HEK293 (cell line): ENCODE measurements at regions not wholly inside any gene's neighbourhood (a gene's known extent, or its start where the extent isn't known, plus 50 kb on each side); places are given as distances from the start of the nearest gene placed in this dataset.

ENCODE experiments used
- BCL11A ChIP-seq: fragments of 450-650 bp; formaldehyde crosslinking; IDR thresholded peaks from 2 replicates; pipeline ENCODE4 v1.5.1; 2016; ENCODE audit warnings: low read depth, missing biosample characterization, missing genetic modification characterization
- FEZF1 ChIP-seq: fragments of 450-650 bp; formaldehyde crosslinking; IDR thresholded peaks from 2 replicates; pipeline ENCODE4 v1.5.1; 2016; ENCODE audit warnings: missing biosample characterization, missing genetic modification characterization
- GLIS2 ChIP-seq: fragments of 450-650 bp; formaldehyde crosslinking; IDR thresholded peaks from 2 replicates; pipeline ENCODE4 v1.5.1; 2016; ENCODE audit warnings: missing biosample characterization, missing genetic modification characterization
- HOXC10 ChIP-seq: sonication (generic); formaldehyde crosslinking; IDR thresholded peaks from 2 replicates; pipeline ENCODE4 v1.8.1; 2023; ENCODE audit warnings: mild to moderate bottlenecking, missing genetic modification reagents
- KLF1 ChIP-seq: fragments of 450-650 bp; formaldehyde crosslinking; IDR thresholded peaks from 2 replicates; pipeline ENCODE4 v1.5.1; 2016; ENCODE audit warnings: missing biosample characterization, missing genetic modification characterization
- KLF7 ChIP-seq: fragments of 450-650 bp; formaldehyde crosslinking; IDR thresholded peaks from 2 replicates; pipeline ENCODE4 v1.5.1; 2016; ENCODE audit warnings: missing biosample characterization, missing genetic modification characterization, borderline replicate concordance
- OSR2 ChIP-seq: fragments of 450-650 bp; formaldehyde crosslinking; IDR thresholded peaks from 2 replicates; pipeline ENCODE4 v1.5.1; 2016; ENCODE audit warnings: missing biosample characterization, missing genetic modification characterization
- OVOL3 ChIP-seq: fragments of 450-650 bp; formaldehyde crosslinking; IDR thresholded peaks from 2 replicates; pipeline ENCODE4 v1.5.1; 2016; ENCODE audit warnings: missing biosample characterization, missing genetic modification characterization
- SALL2 ChIP-seq: fragments of 450-650 bp; formaldehyde crosslinking; IDR thresholded peaks from 2 replicates; pipeline ENCODE4 v1.5.0; 2017; ENCODE audit warnings: missing biosample characterization, mild to moderate bottlenecking, missing genetic modification characterization, borderline replicate concordance
- WT1 ChIP-seq: fragments of 450-650 bp; formaldehyde crosslinking; IDR thresholded peaks from 2 replicates; pipeline ENCODE4 v1.5.1; 2016; ENCODE audit warnings: missing biosample characterization, missing genetic modification characterization
- YY1 ChIP-seq: fragments of 450-650 bp; formaldehyde crosslinking; IDR thresholded peaks from 2 replicates; pipeline ENCODE4 v1.5.1; 2018; ENCODE audit warnings: missing biosample characterization, missing genetic modification characterization
- ZBTB21 ChIP-seq: fragments of 450-650 bp; formaldehyde crosslinking; IDR thresholded peaks from 2 replicates; pipeline ENCODE4 v1.5.1; 2017; ENCODE audit warnings: missing biosample characterization, missing genetic modification characterization
- ZBTB8A ChIP-seq: fragments of 450-650 bp; formaldehyde crosslinking; IDR thresholded peaks from 2 replicates; pipeline ENCODE4 v1.5.1; 2016; ENCODE audit warnings: missing biosample characterization, missing genetic modification characterization
- ZFP37 ChIP-seq: fragments of 450-650 bp; formaldehyde crosslinking; IDR thresholded peaks from 2 replicates; pipeline ENCODE4 v1.5.1; 2016; ENCODE audit warnings: missing biosample characterization, missing genetic modification characterization
- ZIC2 ChIP-seq: fragments of 450-650 bp; formaldehyde crosslinking; IDR thresholded peaks from 2 replicates; pipeline ENCODE4 v1.5.1; 2016; ENCODE audit warnings: missing biosample characterization, missing genetic modification characterization
- ZNF133 ChIP-seq: fragments of 450-650 bp; formaldehyde crosslinking; IDR thresholded peaks from 2 replicates; pipeline ENCODE4 v1.5.1; 2016; ENCODE audit warnings: missing biosample characterization, missing genetic modification characterization
- ZNF155 ChIP-seq: fragments of 450-650 bp; formaldehyde crosslinking; IDR thresholded peaks from 2 replicates; pipeline ENCODE4 v1.5.1; 2016; ENCODE audit warnings: missing biosample characterization, missing genetic modification characterization
- ZNF202 ChIP-seq: fragments of 450-650 bp; formaldehyde crosslinking; IDR thresholded peaks from 2 replicates; pipeline ENCODE4 v1.5.1; 2016; ENCODE audit warnings: missing biosample characterization, missing genetic modification characterization, borderline replicate concordance
- ZNF274 ChIP-seq, 2 experiments: fragments of 200-500 bp in 1 of 2; fragments of 450-650 bp in 1 of 2; sonication (Bioruptor generic) in 1 of 2; formaldehyde crosslinking in 1 of 2; IDR thresholded peaks; 2 replicates each; pipeline versions ENCODE4 v1.5.1 to v1.6.1; 2014 to 2016; ENCODE audit warnings: borderline replicate concordance in 1 of 2, inconsistent platforms in 1 of 2, low read length in 1 of 2, missing biosample characterization in 1 of 2, missing genetic modification characterization in 1 of 2
- ZNF354C ChIP-seq: fragments of 450-650 bp; formaldehyde crosslinking; IDR thresholded peaks from 2 replicates; pipeline ENCODE4 v1.5.1; 2016; ENCODE audit warnings: missing biosample characterization, missing genetic modification characterization, low read depth, borderline replicate concordance
- ZNF521 ChIP-seq: fragments of 450-650 bp; formaldehyde crosslinking; IDR thresholded peaks from 2 replicates; pipeline ENCODE4 v1.5.1; 2017; ENCODE audit warnings: missing biosample characterization, mild to moderate bottlenecking, missing genetic modification characterization
- ZNF530 ChIP-seq: fragments of 450-650 bp; formaldehyde crosslinking; IDR thresholded peaks from 2 replicates; pipeline ENCODE4 v1.5.1; 2016; ENCODE audit warnings: low read depth, missing biosample characterization, missing genetic modification characterization
- ZNF555 ChIP-seq: fragments of 450-650 bp; formaldehyde crosslinking; conservative IDR thresholded peaks from 2 replicates; pipeline ENCODE4 v1.5.1; 2017; ENCODE audit warnings: missing biosample characterization, mild to moderate bottlenecking, missing genetic modification characterization, inconsistent platforms
- ZNF623 ChIP-seq: fragments of 450-650 bp; formaldehyde crosslinking; IDR thresholded peaks from 2 replicates; pipeline ENCODE4 v1.5.1; 2016; ENCODE audit warnings: missing biosample characterization, missing genetic modification characterization
- ZNF830 ChIP-seq: fragments of 450-650 bp; IDR thresholded peaks from 2 replicates; pipeline ENCODE4 v1.5.0; 2018; ENCODE audit warnings: missing biosample characterization, missing genetic modification characterization, low read depth, mild to moderate bottlenecking, moderate library complexity
- ZXDB ChIP-seq: fragments of 450-650 bp; formaldehyde crosslinking; IDR thresholded peaks from 2 replicates; pipeline ENCODE4 v1.5.1; 2016; ENCODE audit warnings: missing biosample characterization, missing genetic modification characterization
- TF ChIP-seq, protein P1 (sequence below): fragments of 450-650 bp; formaldehyde crosslinking; conservative IDR thresholded peaks from 2 replicates; pipeline ENCODE4 v1.5.1; 2016; ENCODE audit warnings: low read depth, missing biosample characterization, missing genetic modification characterization
- TF ChIP-seq, protein P2 (sequence below): fragments of 450-650 bp; formaldehyde crosslinking; IDR thresholded peaks from 2 replicates; pipeline ENCODE4 v1.5.1; 2016; ENCODE audit warnings: missing biosample characterization, missing genetic modification characterization
- TF ChIP-seq, protein P3 (sequence below): fragments of 450-650 bp; formaldehyde crosslinking; IDR thresholded peaks from 2 replicates; pipeline ENCODE4 v1.5.1; 2016; ENCODE audit warnings: missing biosample characterization, missing genetic modification characterization
- TF ChIP-seq, protein P4 (sequence below): fragments of 450-650 bp; formaldehyde crosslinking; IDR thresholded peaks from 2 replicates; pipeline ENCODE4 v1.5.1; 2016; ENCODE audit warnings: missing biosample characterization, missing genetic modification characterization
- TF ChIP-seq, protein P5 (sequence below): fragments of 450-650 bp; formaldehyde crosslinking; IDR thresholded peaks from 2 replicates; pipeline ENCODE4 v1.5.1; 2016; ENCODE audit warnings: missing biosample characterization, missing genetic modification characterization
- TF ChIP-seq, protein P6 (sequence below): fragments of 450-650 bp; formaldehyde crosslinking; IDR thresholded peaks from 2 replicates; pipeline ENCODE4 v1.5.1; 2016; ENCODE audit warnings: missing biosample characterization, missing genetic modification characterization

DNA sequence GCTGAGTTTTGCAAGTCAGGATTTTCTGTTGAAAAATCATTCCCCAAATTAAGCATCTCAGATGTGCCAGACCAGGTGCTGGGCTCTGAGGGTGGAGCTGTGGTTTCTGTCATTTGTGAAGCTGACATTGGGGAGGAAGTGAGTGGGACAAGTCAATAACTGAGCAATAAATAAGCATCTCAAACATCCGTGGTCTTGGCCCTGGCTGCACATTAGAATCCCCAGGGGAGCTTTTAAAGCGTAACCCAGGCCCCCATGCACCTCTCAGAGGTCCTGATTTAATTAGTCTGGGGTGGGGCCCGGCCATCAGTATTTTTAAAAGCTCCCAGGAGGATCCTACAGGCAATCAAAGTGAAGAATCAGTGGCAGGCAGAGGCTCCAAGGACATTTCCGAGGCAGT is 420.0 kb downstream of the MN1 start (continued):
- TF ChIP-seq, protein P1, sequence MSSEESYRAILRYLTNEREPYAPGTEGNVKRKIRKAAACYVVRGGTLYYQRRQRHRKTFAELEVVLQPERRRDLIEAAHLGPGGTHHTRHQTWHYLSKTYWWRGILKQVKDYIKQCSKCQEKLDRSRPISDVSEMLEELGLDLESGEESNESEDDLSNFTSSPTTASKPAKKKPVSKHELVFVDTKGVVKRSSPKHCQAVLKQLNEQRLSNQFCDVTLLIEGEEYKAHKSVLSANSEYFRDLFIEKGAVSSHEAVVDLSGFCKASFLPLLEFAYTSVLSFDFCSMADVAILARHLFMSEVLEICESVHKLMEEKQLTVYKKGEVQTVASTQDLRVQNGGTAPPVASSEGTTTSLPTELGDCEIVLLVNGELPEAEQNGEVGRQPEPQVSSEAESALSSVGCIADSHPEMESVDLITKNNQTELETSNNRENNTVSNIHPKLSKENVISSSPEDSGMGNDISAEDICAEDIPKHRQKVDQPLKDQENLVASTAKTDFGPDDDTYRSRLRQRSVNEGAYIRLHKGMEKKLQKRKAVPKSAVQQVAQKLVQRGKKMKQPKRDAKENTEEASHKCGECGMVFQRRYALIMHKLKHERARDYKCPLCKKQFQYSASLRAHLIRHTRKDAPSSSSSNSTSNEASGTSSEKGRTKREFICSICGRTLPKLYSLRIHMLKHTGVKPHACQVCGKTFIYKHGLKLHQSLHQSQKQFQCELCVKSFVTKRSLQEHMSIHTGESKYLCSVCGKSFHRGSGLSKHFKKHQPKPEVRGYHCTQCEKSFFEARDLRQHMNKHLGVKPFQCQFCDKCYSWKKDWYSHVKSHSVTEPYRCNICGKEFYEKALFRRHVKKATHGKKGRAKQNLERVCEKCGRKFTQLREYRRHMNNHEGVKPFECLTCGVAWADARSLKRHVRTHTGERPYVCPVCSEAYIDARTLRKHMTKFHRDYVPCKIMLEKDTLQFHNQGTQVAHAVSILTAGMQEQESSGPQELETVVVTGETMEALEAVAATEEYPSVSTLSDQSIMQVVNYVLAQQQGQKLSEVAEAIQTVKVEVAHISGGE (tag by site-specific recombination) = no peak
- TF ChIP-seq OVOL3 (tag by site-specific recombination) (no peak), KLF1 (tag by site-specific recombination) (peak; percentile 69), ZNF202 (tag by site-specific recombination) (no peak), HOXC10 (CRISPR knock-in tag) (no peak), ZNF155 (tag by site-specific recombination) (no peak), ZNF623 (tag by site-specific recombination) (no peak), ZNF530 (tag by site-specific recombination) (no peak), SALL2 (tag by site-specific recombination) (no peak), ZBTB8A (tag by site-specific recombination) (no peak), FEZF1 (tag by site-specific recombination) (peak; percentile 43), ZNF830 (tag by site-specific recombination) (no peak), OSR2 (peak; percentile 62), YY1 (no peak), ZNF555 (no peak), ZXDB (tag by site-specific recombination) (no peak), ZNF354C (tag by site-specific recombination) (no peak), WT1 (tag by site-specific recombination) (peak; percentile 58), KLF7 (tag by site-specific recombination) (0 out of 2 replicates have a peak, but pooled peaks have one; percentile 39), GLIS2 (tag by site-specific recombination) (no peak), ZNF133 (tag by site-specific recombination) (no peak), ZBTB21 (no peak), ZIC2 (tag by site-specific recombination) (0 out of 2 replicates have a peak, but pooled peaks have one; percentile 6), ZNF274 (IDR thresholded peaks at IDR 0.05; ENCODE audit: low read length) (no peak), ZNF274 (tag by site-specific recombination; IDR thresholded peaks at IDR 0.05; ENCODE audit: borderline replicate concordance) (no peak), ZFP37 (tag by site-specific recombination) (no peak), ZNF521 (tag by site-specific recombination) (no peak), BCL11A (tag by site-specific recombination) (no peak)
- TF ChIP-seq, protein P2, sequence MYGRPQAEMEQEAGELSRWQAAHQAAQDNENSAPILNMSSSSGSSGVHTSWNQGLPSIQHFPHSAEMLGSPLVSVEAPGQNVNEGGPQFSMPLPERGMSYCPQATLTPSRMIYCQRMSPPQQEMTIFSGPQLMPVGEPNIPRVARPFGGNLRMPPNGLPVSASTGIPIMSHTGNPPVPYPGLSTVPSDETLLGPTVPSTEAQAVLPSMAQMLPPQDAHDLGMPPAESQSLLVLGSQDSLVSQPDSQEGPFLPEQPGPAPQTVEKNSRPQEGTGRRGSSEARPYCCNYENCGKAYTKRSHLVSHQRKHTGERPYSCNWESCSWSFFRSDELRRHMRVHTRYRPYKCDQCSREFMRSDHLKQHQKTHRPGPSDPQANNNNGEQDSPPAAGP = no peak
- TF ChIP-seq, protein P3, sequence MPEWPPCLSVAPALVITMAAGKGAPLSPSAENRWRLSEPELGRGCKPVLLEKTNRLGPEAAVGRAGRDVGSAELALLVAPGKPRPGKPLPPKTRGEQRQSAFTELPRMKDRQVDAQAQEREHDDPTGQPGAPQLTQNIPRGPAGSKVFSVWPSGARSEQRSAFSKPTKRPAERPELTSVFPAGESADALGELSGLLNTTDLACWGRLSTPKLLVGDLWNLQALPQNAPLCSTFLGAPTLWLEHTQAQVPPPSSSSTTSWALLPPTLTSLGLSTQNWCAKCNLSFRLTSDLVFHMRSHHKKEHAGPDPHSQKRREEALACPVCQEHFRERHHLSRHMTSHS (tag by site-specific recombination) = no peak
- TF ChIP-seq, protein P4, sequence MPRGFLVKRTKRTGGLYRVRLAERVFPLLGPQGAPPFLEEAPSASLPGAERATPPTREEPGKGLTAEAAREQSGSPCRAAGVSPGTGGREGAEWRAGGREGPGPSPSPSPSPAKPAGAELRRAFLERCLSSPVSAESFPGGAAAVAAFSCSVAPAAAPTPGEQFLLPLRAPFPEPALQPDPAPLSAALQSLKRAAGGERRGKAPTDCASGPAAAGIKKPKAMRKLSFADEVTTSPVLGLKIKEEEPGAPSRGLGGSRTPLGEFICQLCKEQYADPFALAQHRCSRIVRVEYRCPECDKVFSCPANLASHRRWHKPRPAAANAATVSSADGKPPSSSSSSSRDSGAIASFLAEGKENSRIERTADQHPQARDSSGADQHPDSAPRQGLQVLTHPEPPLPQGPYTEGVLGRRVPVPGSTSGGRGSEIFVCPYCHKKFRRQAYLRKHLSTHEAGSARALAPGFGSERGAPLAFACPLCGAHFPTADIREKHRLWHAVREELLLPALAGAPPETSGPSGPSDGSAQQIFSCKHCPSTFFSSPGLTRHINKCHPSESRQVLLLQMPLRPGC (tag by site-specific recombination) = no peak
- TF ChIP-seq, protein P5, sequence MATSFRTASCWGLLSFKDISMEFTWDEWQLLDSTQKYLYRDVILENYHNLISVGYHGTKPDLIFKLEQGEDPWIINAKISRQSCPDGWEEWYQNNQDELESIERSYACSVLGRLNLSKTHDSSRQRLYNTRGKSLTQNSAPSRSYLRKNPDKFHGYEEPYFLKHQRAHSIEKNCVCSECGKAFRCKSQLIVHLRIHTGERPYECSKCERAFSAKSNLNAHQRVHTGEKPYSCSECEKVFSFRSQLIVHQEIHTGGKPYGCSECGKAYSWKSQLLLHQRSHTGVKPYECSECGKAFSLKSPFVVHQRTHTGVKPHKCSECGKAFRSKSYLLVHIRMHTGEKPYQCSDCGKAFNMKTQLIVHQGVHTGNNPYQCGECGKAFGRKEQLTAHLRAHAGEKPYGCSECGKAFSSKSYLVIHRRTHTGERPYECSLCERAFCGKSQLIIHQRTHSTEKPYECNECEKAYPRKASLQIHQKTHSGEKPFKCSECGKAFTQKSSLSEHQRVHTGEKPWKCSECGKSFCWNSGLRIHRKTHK (tag by site-specific recombination) = no peak
- TF ChIP-seq, protein P6, sequence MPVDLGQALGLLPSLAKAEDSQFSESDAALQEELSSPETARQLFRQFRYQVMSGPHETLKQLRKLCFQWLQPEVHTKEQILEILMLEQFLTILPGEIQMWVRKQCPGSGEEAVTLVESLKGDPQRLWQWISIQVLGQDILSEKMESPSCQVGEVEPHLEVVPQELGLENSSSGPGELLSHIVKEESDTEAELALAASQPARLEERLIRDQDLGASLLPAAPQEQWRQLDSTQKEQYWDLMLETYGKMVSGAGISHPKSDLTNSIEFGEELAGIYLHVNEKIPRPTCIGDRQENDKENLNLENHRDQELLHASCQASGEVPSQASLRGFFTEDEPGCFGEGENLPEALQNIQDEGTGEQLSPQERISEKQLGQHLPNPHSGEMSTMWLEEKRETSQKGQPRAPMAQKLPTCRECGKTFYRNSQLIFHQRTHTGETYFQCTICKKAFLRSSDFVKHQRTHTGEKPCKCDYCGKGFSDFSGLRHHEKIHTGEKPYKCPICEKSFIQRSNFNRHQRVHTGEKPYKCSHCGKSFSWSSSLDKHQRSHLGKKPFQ (tag by site-specific recombination) = 0 out of 2 replicates have a peak, but pooled peaks have one; percentile 12
